Upper lobe of left lung (tissue), 6 donors: ENCODE measurements at regions not wholly inside any gene's neighbourhood (a gene's known extent, or its start where the extent isn't known, plus 50 kb on each side); places are given as distances from the start of the nearest gene placed in this dataset.

Experiments
- ATAC-seq, 2 donors: fragments of 200-7000 bp; cut with Tn5 transposase; one replicate each; pipeline ENCODE4 v1.9.1; 2022; ENCODE audit warnings: mild to moderate bottlenecking in 2 of 2, moderate library complexity in 2 of 2; ENCODE audit not compliant: low FRiP score in 2 of 2
- DNase-seq, 2 donors: peaks; one replicate each; pipeline ENCODE4 v3.0.0-alpha.2; 2019 to 2020
- H3K27ac ChIP-seq, 4 donors: fragments of 200-600 bp; sonication (generic); one replicate each; pipeline ENCODE4 v1.5.1; 2016 to 2019
- H3K27me3 ChIP-seq, 4 donors: fragments of 200-600 bp; sonication (generic); one replicate each; pipeline ENCODE4 v1.5.1; 2017 to 2019
- H3K36me3 ChIP-seq, 4 donors: fragments of 200-600 bp; sonication (generic); one replicate each; pipeline ENCODE4 v1.5.1; 2016 to 2019
- H3K4me1 ChIP-seq, 4 donors: fragments of 200-600 bp; sonication (generic); one replicate each; pipeline ENCODE4 v1.5.1; 2018 to 2019
- H3K4me3 ChIP-seq, 4 donors: fragments of 200-600 bp; sonication (generic); one replicate each; pipeline ENCODE4 v1.5.1; 2017 to 2019; ENCODE audit warnings: mild to moderate bottlenecking in 2 of 4, moderate library complexity in 1 of 4
- H3K9me3 ChIP-seq, 4 donors: fragments of 200-600 bp; sonication (generic); one replicate each; pipeline ENCODE4 v1.5.1; 2018 to 2019
- EP300 ChIP-seq, 4 donors: sonication (generic); formaldehyde crosslinking; IDR thresholded peaks; one replicate each; pipeline ENCODE4 v1.5.1; 2017; ENCODE audit warnings: antibody characterized with exemption in 4 of 4, control low read depth in 2 of 4
- POLR2A ChIP-seq, 4 donors: fragments of 450-650 bp; IDR thresholded peaks; one replicate each; pipeline ENCODE4 v1.5.1; 2016 to 2017; ENCODE audit warnings: antibody characterized with exemption in 4 of 4, mild to moderate bottlenecking in 2 of 4
- POLR2AphosphoS5 ChIP-seq, 2 donors: sonication (generic); formaldehyde crosslinking; IDR thresholded peaks; one replicate each; pipeline ENCODE4 v1.5.1; 2017; ENCODE audit warnings: antibody characterized with exemption in 2 of 2
- WGBS, 2 donors: methylation state at CpG; one replicate each; pipeline ENCODE4 v1.1.5; 2017 to 2018; 5-methylcytosine and 5-hydroxymethylcytosine counted together
- TF ChIP-seq, protein P1 (sequence below), 6 experiments: fragments of 450-650 bp in 4 of 6; fragments of 200-600 bp in 2 of 6; sonication (generic) in 2 of 6; IDR thresholded peaks; one replicate each; pipeline ENCODE4 v1.5.1; 2016 to 2019; ENCODE audit warnings: antibody characterized with exemption in 6 of 6
- donor health status: DM: no; HTN: no; CAD: no; lungs with moderate emphysema.
- donor health status: DM: no; HTN: yes; CAD: no; lungs with severe emphysema.

DNA sequence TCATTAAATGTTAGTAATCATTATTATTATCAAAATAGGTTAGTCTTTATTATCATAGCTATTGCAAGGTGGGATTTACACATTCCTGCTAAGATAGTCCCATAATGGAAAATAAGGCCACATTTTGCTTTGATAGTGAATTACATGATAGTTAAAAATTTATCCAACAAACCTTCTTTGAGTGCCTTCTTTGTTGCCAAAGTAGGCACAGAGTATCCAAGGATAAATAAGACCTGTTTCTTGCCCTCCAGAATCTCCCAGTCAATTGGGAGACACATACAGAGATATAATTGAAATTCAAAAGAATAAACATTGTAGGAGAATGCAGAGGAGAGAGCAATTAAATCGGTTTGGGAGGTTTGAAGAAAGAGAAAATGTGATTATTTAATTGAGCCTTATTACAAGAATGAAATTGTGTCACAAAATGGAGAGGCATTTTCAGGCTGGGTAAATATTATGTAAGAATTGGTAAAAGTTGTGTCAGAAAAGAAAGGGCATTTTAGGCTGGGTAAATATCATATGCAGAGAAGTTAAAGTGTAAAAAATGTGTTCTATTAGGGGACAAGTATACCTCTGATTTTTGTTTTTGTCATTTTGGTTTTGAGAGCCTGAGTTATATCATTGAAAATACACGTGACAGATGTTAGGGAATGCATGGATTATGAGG lies 189.3 kb downstream of the POU4F1 start:
- Histone ChIP-seq H3K36me3 (no peaks in the 10 kb centered on the region), H3K9me3 (no peaks in the 10 kb centered on the region), H3K4me1 (no peaks in the 10 kb centered on the region), H3K4me3 (no peak overlapping the region), H3K27me3 (no peaks in the 10 kb centered on the region), H3K27ac (no peak overlapping the region)
- 40 to 68% methylated on average over 2 of the region's 2 CpGs for WGBS, 2 donors
- DNase-seq = no peak
- ATAC-seq = no peak
- no peak for TF ChIP-seq POLR2AphosphoS5 (IDR thresholded peaks at IDR 0.05)
- TF ChIP-seq, protein P1, sequence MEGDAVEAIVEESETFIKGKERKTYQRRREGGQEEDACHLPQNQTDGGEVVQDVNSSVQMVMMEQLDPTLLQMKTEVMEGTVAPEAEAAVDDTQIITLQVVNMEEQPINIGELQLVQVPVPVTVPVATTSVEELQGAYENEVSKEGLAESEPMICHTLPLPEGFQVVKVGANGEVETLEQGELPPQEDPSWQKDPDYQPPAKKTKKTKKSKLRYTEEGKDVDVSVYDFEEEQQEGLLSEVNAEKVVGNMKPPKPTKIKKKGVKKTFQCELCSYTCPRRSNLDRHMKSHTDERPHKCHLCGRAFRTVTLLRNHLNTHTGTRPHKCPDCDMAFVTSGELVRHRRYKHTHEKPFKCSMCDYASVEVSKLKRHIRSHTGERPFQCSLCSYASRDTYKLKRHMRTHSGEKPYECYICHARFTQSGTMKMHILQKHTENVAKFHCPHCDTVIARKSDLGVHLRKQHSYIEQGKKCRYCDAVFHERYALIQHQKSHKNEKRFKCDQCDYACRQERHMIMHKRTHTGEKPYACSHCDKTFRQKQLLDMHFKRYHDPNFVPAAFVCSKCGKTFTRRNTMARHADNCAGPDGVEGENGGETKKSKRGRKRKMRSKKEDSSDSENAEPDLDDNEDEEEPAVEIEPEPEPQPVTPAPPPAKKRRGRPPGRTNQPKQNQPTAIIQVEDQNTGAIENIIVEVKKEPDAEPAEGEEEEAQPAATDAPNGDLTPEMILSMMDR (IDR thresholded peaks at IDR 0.05) = no peak
- TF ChIP-seq EP300 (IDR thresholded peaks at IDR 0.05) = no peak
- TF ChIP-seq POLR2A (IDR thresholded peaks at IDR 0.05) = no peak

DNA sequence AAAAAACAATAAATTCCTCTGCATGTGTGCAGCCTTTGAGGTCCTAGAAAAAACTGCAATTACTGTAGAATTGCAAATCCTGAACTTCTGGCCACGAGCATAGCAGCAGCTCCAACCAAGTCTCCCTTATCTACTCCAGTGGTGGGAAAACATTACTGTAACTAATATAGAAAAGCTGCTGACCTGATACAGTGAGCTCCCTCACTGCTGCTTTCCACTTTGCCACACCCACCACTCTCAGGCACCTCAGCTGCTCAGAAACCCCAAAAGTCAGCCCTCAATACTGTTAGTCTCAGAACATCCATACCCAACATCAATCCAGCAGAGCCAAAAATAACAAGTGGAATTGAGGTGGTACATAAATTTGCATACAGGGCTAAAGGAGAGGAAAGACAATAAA lies 192.5 kb downstream of the POU4F1 start:
- H3K36me3 ChIP-seq = no peaks in the 10 kb centered on the region
- H3K27me3 ChIP-seq = no peaks in the 10 kb centered on the region
- H3K9me3 ChIP-seq = no peaks in the 10 kb centered on the region
- no peak overlapping the region for H3K4me3 ChIP-seq
- no peak for TF ChIP-seq POLR2AphosphoS5 (IDR thresholded peaks at IDR 0.05)
- TF ChIP-seq POLR2A (IDR thresholded peaks at IDR 0.05) = no peak
- 60 to 74% methylated on average over 1 of the region's 1 CpG for WGBS, 2 donors
- H3K4me1 ChIP-seq = no peaks in the 10 kb centered on the region
- DNase-seq (no peak), ATAC-seq (no peak)
- no peak overlapping the region for H3K27ac ChIP-seq

DNA sequence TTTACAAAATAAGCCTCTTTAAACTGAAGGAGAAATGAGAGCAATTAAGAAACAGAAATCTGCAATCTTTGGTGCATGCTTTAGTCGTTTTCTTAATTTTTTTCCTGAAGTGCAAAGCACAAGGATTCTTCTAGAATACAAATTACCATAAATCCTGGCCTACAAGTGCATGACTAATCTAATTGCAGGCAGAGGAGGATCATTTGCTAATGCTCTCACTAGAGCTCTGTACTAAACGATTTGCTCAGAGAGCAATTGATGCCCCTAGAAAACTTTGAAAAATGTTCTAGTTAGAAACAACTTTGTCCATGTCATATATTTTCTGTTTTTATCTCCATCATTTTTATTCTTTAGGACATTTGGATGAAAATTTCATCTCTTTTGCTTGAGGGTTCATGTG lies 193.2 kb downstream of the POU4F1 start:
- Histone ChIP-seq H3K4me1 (no peaks in the 10 kb centered on the region), H3K27ac (no peak overlapping the region), H3K27me3 (no peaks in the 10 kb centered on the region), H3K36me3 (no peaks in the 10 kb centered on the region), H3K9me3 (no peaks in the 10 kb centered on the region), H3K4me3 (no peak overlapping the region)
- DNase-seq (no peak), ATAC-seq (no peak)
- whole genome bisulfite sequencing, 2 donors = 48 to 59% methylated on average over 2 of the region's 2 CpGs
- no peak for TF ChIP-seq EP300 (IDR thresholded peaks at IDR 0.05)
- TF ChIP-seq, protein P1 (IDR thresholded peaks at IDR 0.05) = no peak
- no peak for TF ChIP-seq POLR2A (IDR thresholded peaks at IDR 0.05)
- no peak for TF ChIP-seq POLR2AphosphoS5 (IDR thresholded peaks at IDR 0.05)

DNA sequence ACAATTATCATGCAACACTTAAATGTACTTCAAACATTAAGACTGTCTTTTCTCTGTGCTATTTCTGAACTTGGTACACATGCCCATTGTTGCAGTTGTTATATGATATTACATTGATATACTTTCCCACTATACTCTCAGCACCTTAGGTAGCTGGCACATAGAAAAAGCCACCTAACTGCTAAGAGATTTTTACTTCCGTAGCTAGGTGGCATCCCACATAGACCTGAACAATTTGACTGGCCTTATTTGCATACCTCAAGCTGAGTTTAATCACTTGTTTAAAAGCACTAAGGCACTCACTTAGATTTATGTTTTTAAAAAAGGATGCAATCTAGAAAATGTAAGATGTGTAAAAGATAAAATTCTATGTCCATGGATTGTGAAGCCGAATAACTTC lies 194.2 kb downstream of the POU4F1 start:
- no peaks in the 10 kb centered on the region for H3K9me3 ChIP-seq

DNA sequence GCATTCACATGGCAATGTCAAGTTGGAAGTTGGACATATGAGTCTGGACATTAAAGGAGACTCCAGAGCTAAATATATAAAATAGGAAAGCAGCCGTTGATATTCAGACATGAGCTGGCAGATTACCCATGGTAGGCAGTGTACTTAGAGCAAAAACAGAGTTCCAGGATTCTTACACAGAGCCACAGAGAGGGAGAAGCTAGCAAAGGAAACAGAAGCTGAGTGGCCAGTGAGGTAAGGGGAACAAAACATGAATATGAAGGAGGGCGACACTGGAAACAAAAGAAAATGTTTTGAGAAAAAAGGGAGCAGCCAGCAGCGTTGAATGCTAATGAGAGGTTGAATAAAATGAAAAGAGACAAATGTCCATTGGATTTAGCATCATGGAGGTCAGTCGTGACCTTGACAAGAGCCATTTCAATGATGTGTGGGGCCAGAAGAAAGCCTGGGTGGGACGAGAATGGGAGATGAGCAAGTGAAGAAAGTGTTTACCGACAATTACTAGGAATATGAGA lies 198.4 kb downstream of the POU4F1 start:
- no peaks in the 10 kb centered on the region for H3K4me1 ChIP-seq
- TF ChIP-seq POLR2AphosphoS5 (IDR thresholded peaks at IDR 0.05) (no peak), EP300 (IDR thresholded peaks at IDR 0.05) (no peak), POLR2A (IDR thresholded peaks at IDR 0.05) (no peak)
- TF ChIP-seq, protein P1 (IDR thresholded peaks at IDR 0.05) = no peak
- 71 to 83% methylated on average over 6 of the region's 6 CpGs for WGBS, 2 donors

More for the DNA sequence above, 194.2 kb downstream of the POU4F1 start:
- Histone ChIP-seq H3K27me3 (no peaks in the 10 kb centered on the region), H3K27ac (no peak overlapping the region), H3K4me3 (no peak overlapping the region), H3K4me1 (no peaks in the 10 kb centered on the region), H3K36me3 (no peaks in the 10 kb centered on the region)
- WGBS, 2 donors = 67 to 75% methylated on average over 2 of the region's 2 CpGs
- DNase-seq = no peak
- no peak for ATAC-seq
- TF ChIP-seq POLR2A (IDR thresholded peaks at IDR 0.05) (no peak), POLR2AphosphoS5 (IDR thresholded peaks at IDR 0.05) (no peak), EP300 (IDR thresholded peaks at IDR 0.05) (no peak)
- TF ChIP-seq, protein P1 (IDR thresholded peaks at IDR 0.05) = no peak

More for the DNA sequence above, 198.4 kb downstream of the POU4F1 start:
- ATAC-seq (no peak), DNase-seq (no peak)
- Histone ChIP-seq H3K4me3 (no peak overlapping the region), H3K36me3 (no peaks in the 10 kb centered on the region), H3K9me3 (no peaks in the 10 kb centered on the region), H3K27me3 (no peaks in the 10 kb centered on the region), H3K27ac (no peak overlapping the region)
